A673 (cell line): ENCODE measurements at regions not wholly inside any gene's neighbourhood (a gene's known extent, or its start where the extent isn't known, plus 50 kb on each side); places are given as distances from the start of the nearest gene placed in this dataset.
"Not testable (repeated sequence)": the region's sequence is repeated elsewhere in the genome, so short reads cannot be mapped to it uniquely, and the experiment has no call there.

Source experiments
- BruUV-seq: library from RNA; stranded (reverse); fragments of 400-500 nt; replicated peaks from 2 replicates; lab custom pipeline; 2021; lab: Mats Ljungman, UMichigan
- CTCF ChIA-PET: fragments of 300-600 bp; sonication (Branson Sonifier 250); formaldehyde crosslinking; loops from one replicate; lab custom pipeline; 2022; ENCODE audit warnings: antibody characterized with exemption; lab: Charles Lee
- POLR2A ChIA-PET: fragments of 300-600 bp; sonication (Branson Sonifier 250); formaldehyde crosslinking; loops from one replicate; lab custom pipeline; 2022; ENCODE audit warnings: antibody characterized with exemption; ENCODE audit not compliant: low non-redundant PET; lab: Charles Lee
- DNase-seq: peaks from one replicate; pipeline ENCODE4 v3.0.0-alpha.2; 2015; ENCODE audit warnings: low spot score
- H3K27ac ChIP-seq: fragments of 200-600 bp; sonication (generic); 2 replicates; pipeline ENCODE4 v1.5.1; 2016; ENCODE audit warnings: mixed run types, low read depth, mild to moderate bottlenecking, mixed read lengths, antibody characterized with exemption, low read length; ENCODE audit not compliant: poor library complexity, severe bottlenecking
- H3K27me3 ChIP-seq: fragments of 200-600 bp; sonication (generic); replicated peaks from 2 replicates; pipeline ENCODE4 v1.6.1; 2017; ENCODE audit warnings: mixed run types, low read depth, mild to moderate bottlenecking, mixed read lengths, antibody characterized with exemption, low read length; ENCODE audit not compliant: insufficient read depth, poor library complexity
- H3K36me3 ChIP-seq: fragments of 200-600 bp; sonication (generic); 2 replicates; pipeline ENCODE4 v1.6.1; 2016; ENCODE audit warnings: mixed run types, mild to moderate bottlenecking, mixed read lengths, antibody characterized with exemption, low read length; ENCODE audit not compliant: insufficient read depth, poor library complexity, severe bottlenecking
- H3K4me1 ChIP-seq: fragments of 200-600 bp; sonication (generic); 2 replicates; pipeline ENCODE4 v1.6.1; 2017; ENCODE audit warnings: mixed run types, mild to moderate bottlenecking, mixed read lengths, antibody characterized with exemption, low read length; ENCODE audit not compliant: insufficient read depth, poor library complexity, severe bottlenecking
- H3K4me3 ChIP-seq: fragments of 200-600 bp; sonication (generic); 2 replicates; pipeline ENCODE4 v1.5.1; 2016; ENCODE audit warnings: low read depth, mixed run types, mild to moderate bottlenecking, mixed read lengths, low read length; ENCODE audit not compliant: poor library complexity, severe bottlenecking
- H3K9me3 ChIP-seq: fragments of 200-600 bp; sonication (generic); 2 replicates; pipeline ENCODE4 v1.6.1; 2016; ENCODE audit warnings: mixed run types, low read depth, mild to moderate bottlenecking, mixed read lengths, antibody characterized with exemption, low read length; ENCODE audit not compliant: poor library complexity, severe bottlenecking
- CTCF ChIP-seq: fragments of 300-800, 200-600 bp; sonication (generic); conservative IDR thresholded peaks from 2 replicates; pipeline ENCODE4 v1.5.1; 2017; ENCODE audit warnings: low read depth, mild to moderate bottlenecking, antibody characterized with exemption, low read length, moderate library complexity, mixed read lengths
- EZH2 ChIP-seq: fragments of 200-600 bp; sonication (generic); IDR thresholded peaks from 2 replicates; pipeline ENCODE4 v1.6.1; 2017; ENCODE audit warnings: borderline replicate concordance, low read depth, mild to moderate bottlenecking, mixed read lengths, antibody characterized with exemption, low read length; ENCODE audit not compliant: poor library complexity, severe bottlenecking
- intact Hi-C: fragments of 100-400 bp; cut with micrococcal nuclease; formaldehyde crosslinking; loops from one replicate; pipeline ENCODE4 v1.10.0; 2022; ENCODE audit not compliant: unreplicated experiment

- Histone ChIP-seq H3K27ac (no peak overlapping the region), H3K9me3 (no peaks in the 10 kb centered on the region), H3K36me3 (no peaks in the 10 kb centered on the region), H3K4me3 (no peak overlapping the region), H3K27me3 (peaks cover 9% of the 10 kb centered on the region), H3K4me1 (no peaks in the 10 kb centered on the region)
- intact Hi-C loops, result no loop called here
- no peak for DNase-seq
- TF ChIP-seq CTCF (no peak), EZH2 (no peak)
- no TSS peak for BruUV-seq
- ChIA-PET CTCF (interaction anchor here (0.6 kb wide), 1 partner anchor 17 kb away, joined by 5 read pairs; no protein-coding TSS in a partner anchor), POLR2A (no interaction called here)
Observed at GRCh38 chr9:7729371-7730163, 70.0 kb downstream of the DMAC1 start.

DNA sequence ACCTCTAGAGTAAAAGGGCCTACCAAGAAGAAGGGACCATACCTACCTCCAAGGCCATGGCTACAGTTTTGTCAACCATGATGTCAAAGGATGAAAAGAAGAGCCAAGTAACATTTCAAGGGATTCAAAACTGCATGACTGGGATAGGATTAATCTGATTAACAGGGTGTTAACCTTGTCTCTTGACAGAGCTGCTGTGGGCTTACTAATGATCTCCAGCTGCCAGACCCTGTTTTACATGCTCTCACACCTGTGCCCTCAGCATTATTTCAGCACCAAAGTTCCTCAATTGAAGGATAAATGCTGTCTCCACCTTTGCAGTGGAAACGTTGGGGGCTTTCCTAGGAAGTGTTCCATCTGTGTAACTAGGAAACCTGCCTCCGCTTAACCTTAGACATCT lies 78.3 kb downstream of the DMAC1 start:
- BruUV-seq, result no TSS peak
- CTCF ChIA-PET, result no interaction called here
- POLR2A ChIA-PET, result no interaction called here

DNA sequence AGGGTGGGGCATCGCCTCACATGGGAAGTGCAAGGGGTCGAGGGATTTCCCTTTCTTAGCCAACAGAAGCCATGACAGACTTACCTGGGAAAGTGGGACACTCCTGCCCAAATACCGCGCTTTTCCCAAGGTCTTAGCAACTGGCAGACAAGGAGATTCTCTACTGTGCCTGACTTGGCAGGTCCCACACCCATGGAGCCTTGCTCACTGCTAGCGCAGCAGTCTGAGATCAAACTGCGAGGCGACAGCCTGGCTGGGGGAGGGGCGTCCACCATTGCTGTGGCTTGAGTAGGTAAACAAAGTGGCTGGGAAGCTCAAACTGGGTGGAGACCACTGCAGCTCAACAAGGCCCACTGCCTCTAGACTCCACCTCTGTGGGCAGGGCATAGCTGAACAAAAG lies 86.5 kb downstream of the DMAC1 start:
- H3K4me1 ChIP-seq, intact Hi-C loops, H3K9me3 ChIP-seq, H3K4me3 ChIP-seq, POLR2A ChIA-PET, DNase-seq, H3K36me3 ChIP-seq, H3K27me3 ChIP-seq, H3K27ac ChIP-seq, BruUV-seq: not testable (repeated sequence)
- CTCF ChIA-PET, result interaction anchor here (0.6 kb wide), 1 partner anchor 17 kb away, joined by 5 read pairs; no protein-coding TSS in a partner anchor

More for the DNA sequence above, 78.3 kb downstream of the DMAC1 start:
- Histone ChIP-seq H3K9me3 (no peaks in the 10 kb centered on the region), H3K4me3 (no peak overlapping the region), H3K27ac (no peak overlapping the region), H3K27me3 (no peaks in the 10 kb centered on the region), H3K4me1 (no peaks in the 10 kb centered on the region), H3K36me3 (no peaks in the 10 kb centered on the region)
- TF ChIP-seq CTCF (no peak), EZH2 (no peak)
- DNase-seq, result no peak
- intact Hi-C loops, result no loop called here

DNA sequence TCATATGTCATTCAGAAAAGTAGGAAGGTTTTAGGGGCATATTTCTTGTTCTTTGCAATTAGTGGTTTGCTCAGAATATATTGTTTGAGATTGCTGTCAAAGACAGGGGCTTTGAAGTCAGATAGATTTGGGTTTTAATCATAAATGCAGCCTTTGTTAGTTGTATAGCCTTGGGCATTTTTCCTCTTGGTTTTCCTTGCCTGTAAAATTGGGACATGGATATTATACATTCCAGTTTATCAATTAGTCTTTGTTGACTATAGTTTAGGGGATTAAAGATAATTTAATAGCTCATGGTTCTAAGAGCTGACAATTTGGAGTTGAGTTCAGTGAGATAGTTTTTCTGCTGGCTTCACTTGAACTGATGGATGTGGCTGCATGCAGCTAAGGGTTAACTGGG lies 88.9 kb downstream of the DMAC1 start:
- no peak for DNase-seq
- Histone ChIP-seq H3K4me3 (no peak overlapping the region), H3K36me3 (no peaks in the 10 kb centered on the region), H3K27me3 (peaks cover 7% of the 10 kb centered on the region), H3K4me1 (no peaks in the 10 kb centered on the region), H3K27ac (no peak overlapping the region), H3K9me3 (no peaks in the 10 kb centered on the region)
- intact Hi-C loops, result no loop called here
- CTCF ChIA-PET, result no interaction called here
- no peak for TF ChIP-seq CTCF
- TF ChIP-seq EZH2, result no peak
- POLR2A ChIA-PET, result no interaction called here
- BruUV-seq, result no TSS peak
